Adrenal gland (tissue), 9 donors: ENCODE measurements at regions not wholly inside any gene's neighbourhood (a gene's known extent, or its start where the extent isn't known, plus 50 kb on each side); places are given as distances from the start of the nearest gene placed in this dataset.
"Not testable (repeated sequence)": the region's sequence is repeated elsewhere in the genome, so short reads cannot be mapped to it uniquely, and the experiment has no call there.

Experiments
- DNase-seq, 7 donors: peaks; one replicate each; pipeline ENCODE4 v3.0.0-alpha.2; 2019 to 2020
- H3K27ac ChIP-seq, 5 donors: fragments of 200-600 bp; sonication (generic) in 4 of 5; 1 replicate in 3 of 5; 2 replicates in 2 of 5; pipeline versions ENCODE4 v1.5.1 to v1.8.0; 2016 to 2020; ENCODE audit warnings: mild to moderate bottlenecking in 1 of 5
- H3K27me3 ChIP-seq: fragments of 200-600 bp; 2 replicates; pipeline ENCODE4 v1.8.0; 2021
- H3K36me3 ChIP-seq, 2 donors: fragments of 200-600 bp; replicated peaks in 1 of 2; 1 replicate in 1 of 2; 2 replicates in 1 of 2; pipeline versions ENCODE4 v1.5.1 to v1.8.0; 2018 to 2022
- H3K4me1 ChIP-seq, 2 donors: fragments of 200-600 bp; replicated peaks in 1 of 2; 1 replicate in 1 of 2; 2 replicates in 1 of 2; pipeline versions ENCODE4 v1.5.1 to v1.8.0; 2018 to 2021
- H3K4me3 ChIP-seq, 4 donors: fragments of 200-600 bp; sonication (generic) in 3 of 4; one replicate each; pipeline ENCODE4 v1.5.1; 2016 to 2018
- H3K9me3 ChIP-seq, 3 donors: fragments of 200-600 bp; sonication (generic) in 1 of 3; replicated peaks in 1 of 3; 1 replicate in 2 of 3; 2 replicates in 1 of 3; pipeline versions ENCODE4 v1.5.1 to v1.8.0; 2016 to 2021
- CTCF ChIP-seq, 6 experiments: fragments of 450-650 bp in 4 of 6; fragments of 200-600 bp in 2 of 6; sonication (generic) in 1 of 6; IDR thresholded peaks; 1 replicate in 5 of 6; 2 replicates in 1 of 6; pipeline versions ENCODE4 v1.5.1 to v1.8.0; 2016 to 2021; ENCODE audit warnings: antibody characterized with exemption in 6 of 6, mild to moderate bottlenecking in 2 of 6, moderate library complexity in 1 of 6
- POLR2A ChIP-seq, 2 donors: fragments of 450-650 bp; IDR thresholded peaks; one replicate each; pipeline ENCODE4 v1.6.1; 2017; ENCODE audit warnings: antibody characterized with exemption in 2 of 2, mild to moderate bottlenecking in 2 of 2, moderate library complexity in 1 of 2
- WGBS, 4 donors: extraction: QIAGEN DNeasy Blood & Tissue Kit in 2 of 4; methylation state at CpG; one replicate each; pipeline versions ENCODE4 v1.1.5 to v1.1.7; 2013 to 2017; 5-methylcytosine and 5-hydroxymethylcytosine counted together
- intact Hi-C, 2 donors: fragments of 100-400 bp; cut with DNase I; formaldehyde crosslinking; loops; one replicate each; pipeline versions ENCODE4 v1.14.1 to v1.15.0; 2022 to 2023
- donor health status: healthy with polysubstance abuse.
- donor health status: Bipolar disorder and iron deficiency.
- donor health status: DM: yes; HTN: yes; CAD: no.
- donor health status: DM: no; HTN: no; CAD: no.
- donor health status: DM: no; HTN: no; CAD: no.

- TF ChIP-seq CTCF (IDR thresholded peaks at IDR 0.05) (no peak), POLR2A (IDR thresholded peaks at IDR 0.05) (no peak)
- intact Hi-C loops: no loop called here
- Histone ChIP-seq H3K36me3 (no peaks in the 10 kb centered on the region), H3K27me3 (no peaks in the 10 kb centered on the region), H3K27ac (no peak overlapping the region), H3K4me3 (no peak overlapping the region), H3K9me3 (no peaks in the 10 kb centered on the region), H3K4me1 (no peaks in the 10 kb centered on the region)
- no peak for DNase-seq
- WGBS, 4 donors: 35 to 67% (median 48%) methylated on average over 4 of the region's 4 CpGs
These were observed 342.7 kb downstream of the GLUD2 start for GRCh38 chrX:121389976-121390714.

- no peak for DNase-seq
- H3K27ac ChIP-seq: no peak overlapping the region
- no peaks in the 10 kb centered on the region for H3K36me3 ChIP-seq
- WGBS, 4 donors: 28 to 58% (median 49%) methylated on average over 4 of the region's 4 CpGs
- no peaks in the 10 kb centered on the region for H3K4me1 ChIP-seq
- H3K9me3 ChIP-seq: no peaks in the 10 kb centered on the region
- TF ChIP-seq CTCF (IDR thresholded peaks at IDR 0.05) (no peak), POLR2A (IDR thresholded peaks at IDR 0.05) (no peak)
- H3K27me3 ChIP-seq: no peaks in the 10 kb centered on the region
- H3K4me3 ChIP-seq: no peak overlapping the region
- intact Hi-C loops: no loop called here
These were observed 358.4 kb downstream of the GLUD2 start for GRCh38 chrX:121405826-121406225.

GRCh38 chrX:121407627-121408026 lies 360.2 kb downstream of the GLUD2 start:
- H3K9me3 ChIP-seq: no peaks in the 10 kb centered on the region
- H3K27me3 ChIP-seq: no peaks in the 10 kb centered on the region
- intact Hi-C loops: no loop called here
- no peaks in the 10 kb centered on the region for H3K36me3 ChIP-seq
- H3K27ac ChIP-seq: no peak overlapping the region
- TF ChIP-seq CTCF (IDR thresholded peaks at IDR 0.05) (no peak), POLR2A (IDR thresholded peaks at IDR 0.05) (no peak)
- WGBS, 4 donors: 61 to 86% (median 79%) methylated on average over 5 of the region's 5 CpGs
- H3K4me1 ChIP-seq: no peaks in the 10 kb centered on the region
- DNase-seq: no peak
- H3K4me3 ChIP-seq: no peak overlapping the region

- intact Hi-C loops, H3K9me3 ChIP-seq, H3K4me3 ChIP-seq, H3K27ac ChIP-seq, H3K36me3 ChIP-seq, H3K27me3 ChIP-seq, DNase-seq, H3K4me1 ChIP-seq: not testable (repeated sequence)
- WGBS, 4 donors: 87 to 100% (median 99%) methylated on average over 6 to 27 of the region's 27 CpGs
These were observed 384.1 kb downstream of the GLUD2 start for GRCh38 chrX:121431514-121431913.

GRCh38 chrX:121433289-121433688 lies 385.9 kb downstream of the GLUD2 start:
- 88 to 95% (median 92%) methylated on average over 1 of the region's 1 CpG for WGBS, 4 donors
- Histone ChIP-seq H3K36me3 (no peaks in the 10 kb centered on the region), H3K27ac (no peak overlapping the region), H3K9me3 (no peaks in the 10 kb centered on the region), H3K4me1 (no peaks in the 10 kb centered on the region), H3K4me3 (no peak overlapping the region), H3K27me3 (no peaks in the 10 kb centered on the region)
- no peak for TF ChIP-seq CTCF (IDR thresholded peaks at IDR 0.05)
- TF ChIP-seq POLR2A (IDR thresholded peaks at IDR 0.05): no peak
- intact Hi-C loops: no loop called here
- DNase-seq: no peak

- intact Hi-C loops, DNase-seq: not testable (repeated sequence)
These were observed 390.3 kb downstream of the GLUD2 start for GRCh38 chrX:121437666-121438065.

More at GRCh38 chrX:121437666-121438065, 390.3 kb downstream of the GLUD2 start:
- not testable (repeated sequence) for H3K4me3 ChIP-seq, H3K27ac ChIP-seq, H3K9me3 ChIP-seq, H3K36me3 ChIP-seq, H3K4me1 ChIP-seq, H3K27me3 ChIP-seq
- WGBS, 4 donors: 90 to 96% (median 93%) methylated on average over 15 to 23 of the region's 23 CpGs
